Upper lobe of left lung (tissue), 6 donors: ENCODE measurements at regions not wholly inside any gene's neighbourhood (a gene's known extent, or its start where the extent isn't known, plus 50 kb on each side); places are given as distances from the start of the nearest gene placed in this dataset.

ENCODE experiments used
- ATAC-seq, 2 donors: fragments of 200-7000 bp; cut with Tn5 transposase; one replicate each; pipeline ENCODE4 v1.9.1; 2022; ENCODE audit warnings: mild to moderate bottlenecking in 2 of 2, moderate library complexity in 2 of 2; ENCODE audit not compliant: low FRiP score in 2 of 2
- DNase-seq, 2 donors: peaks; one replicate each; pipeline ENCODE4 v3.0.0-alpha.2; 2019 to 2020
- H3K27ac ChIP-seq, 4 donors: fragments of 200-600 bp; sonication (generic); one replicate each; pipeline ENCODE4 v1.5.1; 2016 to 2019
- H3K27me3 ChIP-seq, 4 donors: fragments of 200-600 bp; sonication (generic); one replicate each; pipeline ENCODE4 v1.5.1; 2017 to 2019
- H3K36me3 ChIP-seq, 4 donors: fragments of 200-600 bp; sonication (generic); one replicate each; pipeline ENCODE4 v1.5.1; 2016 to 2019
- H3K4me1 ChIP-seq, 4 donors: fragments of 200-600 bp; sonication (generic); one replicate each; pipeline ENCODE4 v1.5.1; 2018 to 2019
- H3K4me3 ChIP-seq, 4 donors: fragments of 200-600 bp; sonication (generic); one replicate each; pipeline ENCODE4 v1.5.1; 2017 to 2019; ENCODE audit warnings: mild to moderate bottlenecking in 2 of 4, moderate library complexity in 1 of 4
- H3K9me3 ChIP-seq, 4 donors: fragments of 200-600 bp; sonication (generic); one replicate each; pipeline ENCODE4 v1.5.1; 2018 to 2019
- CTCF ChIP-seq, 6 experiments: fragments of 450-650 bp in 4 of 6; fragments of 200-600 bp in 2 of 6; sonication (generic) in 2 of 6; IDR thresholded peaks; one replicate each; pipeline ENCODE4 v1.5.1; 2016 to 2019; ENCODE audit warnings: antibody characterized with exemption in 6 of 6
- EP300 ChIP-seq, 4 donors: sonication (generic); formaldehyde crosslinking; IDR thresholded peaks; one replicate each; pipeline ENCODE4 v1.5.1; 2017; ENCODE audit warnings: antibody characterized with exemption in 4 of 4, control low read depth in 2 of 4
- POLR2A ChIP-seq, 4 donors: fragments of 450-650 bp; IDR thresholded peaks; one replicate each; pipeline ENCODE4 v1.5.1; 2016 to 2017; ENCODE audit warnings: antibody characterized with exemption in 4 of 4, mild to moderate bottlenecking in 2 of 4
- POLR2AphosphoS5 ChIP-seq, 2 donors: sonication (generic); formaldehyde crosslinking; IDR thresholded peaks; one replicate each; pipeline ENCODE4 v1.5.1; 2017; ENCODE audit warnings: antibody characterized with exemption in 2 of 2
- WGBS, 2 donors: methylation state at CpG; one replicate each; pipeline ENCODE4 v1.1.5; 2017 to 2018; 5-methylcytosine and 5-hydroxymethylcytosine counted together
- donor health status: DM: no; HTN: no; CAD: no; lungs with moderate emphysema.
- donor health status: DM: no; HTN: yes; CAD: no; lungs with severe emphysema.

- TF ChIP-seq POLR2A (IDR thresholded peaks at IDR 0.05) (no peak), EP300 (IDR thresholded peaks at IDR 0.05) (no peak), CTCF (IDR thresholded peaks at IDR 0.05) (no peak), POLR2AphosphoS5 (IDR thresholded peaks at IDR 0.05) (no peak)
- Histone ChIP-seq H3K4me3 (no peak overlapping the region), H3K9me3 (no peaks in the 10 kb centered on the region), H3K27ac (no peak overlapping the region), H3K36me3 (no peaks in the 10 kb centered on the region), H3K4me1 (no peaks in the 10 kb centered on the region), H3K27me3 (no peaks in the 10 kb centered on the region)
- no peak for DNase-seq
- no peak for ATAC-seq
- 79 to 89% methylated on average over 2 of the region's 2 CpGs for WGBS, 2 donors
These were observed 167.0 kb downstream of the BCL11A start for GRCh38 chr2:60386436-60386835.

- no peaks in the 10 kb centered on the region for H3K4me1 ChIP-seq
- peak in 1 of 2 donors; percentile 64 for ATAC-seq
- 66 to 75% methylated on average over 5 of the region's 5 CpGs for WGBS, 2 donors
These were observed 167.8 kb downstream of the BCL11A start for GRCh38 chr2:60385648-60386047.

DNA sequence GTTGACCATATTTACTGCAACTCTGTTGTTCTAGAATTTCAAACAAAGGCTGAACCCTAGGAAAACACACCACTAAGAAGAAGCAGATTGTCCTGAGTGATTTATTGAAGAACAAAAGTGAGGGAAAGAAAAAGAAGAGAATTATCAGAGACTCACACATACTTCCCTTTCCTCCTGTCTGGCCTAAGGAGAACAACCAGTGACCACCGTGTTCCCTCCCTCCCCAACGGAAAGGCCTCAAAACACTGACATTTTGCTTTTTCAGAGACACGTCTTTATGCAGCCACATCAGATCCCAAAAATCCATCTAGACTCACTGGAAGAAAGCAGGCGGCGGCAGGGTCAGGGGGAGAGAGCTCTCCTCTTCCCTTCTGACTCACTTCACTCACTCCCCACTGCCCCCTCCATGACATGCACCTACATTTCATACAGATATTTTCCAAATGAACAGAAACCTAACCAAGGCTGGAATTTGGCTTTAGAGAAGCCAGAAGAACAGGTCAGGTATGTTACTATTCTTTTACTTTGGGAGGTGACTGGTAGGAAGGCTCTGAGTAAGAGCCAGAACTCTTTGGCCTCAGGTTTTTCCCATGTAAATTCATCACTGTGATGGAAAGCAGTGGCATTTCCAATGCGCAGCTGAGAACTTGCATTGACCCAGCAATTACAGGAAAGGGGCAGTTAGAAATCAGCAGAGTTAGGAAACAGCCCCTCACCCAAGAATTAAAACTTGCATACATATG lies 169.9 kb downstream of the BCL11A start:
- TF ChIP-seq CTCF (IDR thresholded peaks at IDR 0.05) (no peak), EP300 (IDR thresholded peaks at IDR 0.05) (no peak), POLR2A (IDR thresholded peaks at IDR 0.05) (no peak), POLR2AphosphoS5 (IDR thresholded peaks at IDR 0.05) (no peak)
- no peak overlapping the region for H3K27ac ChIP-seq
- no peaks in the 10 kb centered on the region for H3K36me3 ChIP-seq
- no peaks in the 10 kb centered on the region for H3K27me3 ChIP-seq
- ATAC-seq (no peak), DNase-seq (no peak)
- H3K9me3 ChIP-seq, result no peaks in the 10 kb centered on the region
- H3K4me3 ChIP-seq, result no peak overlapping the region
- H3K4me1 ChIP-seq, result no peaks in the 10 kb centered on the region
- WGBS, 2 donors, result 63 to 71% methylated on average over 6 of the region's 6 CpGs

More at GRCh38 chr2:60385648-60386047, 167.8 kb downstream of the BCL11A start:
- H3K27me3 ChIP-seq, result no peaks in the 10 kb centered on the region
- H3K9me3 ChIP-seq, result no peaks in the 10 kb centered on the region
- DNase-seq, result peak in 1 of 2 donors; percentile 39
- no peaks in the 10 kb centered on the region for H3K36me3 ChIP-seq
- TF ChIP-seq POLR2A (IDR thresholded peaks at IDR 0.05) (no peak), CTCF (IDR thresholded peaks at IDR 0.05) (no peak), POLR2AphosphoS5 (IDR thresholded peaks at IDR 0.05) (no peak), EP300 (IDR thresholded peaks at IDR 0.05) (no peak)
- no peak overlapping the region for H3K27ac ChIP-seq
- no peak overlapping the region for H3K4me3 ChIP-seq

- H3K27me3 ChIP-seq, result no peaks in the 10 kb centered on the region
- no peak overlapping the region for H3K4me3 ChIP-seq
- no peaks in the 10 kb centered on the region for H3K36me3 ChIP-seq
- DNase-seq (no peak), ATAC-seq (no peak)
- TF ChIP-seq EP300 (IDR thresholded peaks at IDR 0.05), result no peak
- TF ChIP-seq CTCF (IDR thresholded peaks at IDR 0.05), result no peak
- no peak for TF ChIP-seq POLR2AphosphoS5 (IDR thresholded peaks at IDR 0.05)
- TF ChIP-seq POLR2A (IDR thresholded peaks at IDR 0.05), result no peak
- H3K4me1 ChIP-seq, result no peaks in the 10 kb centered on the region
- whole genome bisulfite sequencing, 2 donors, result 80 to 88% methylated on average over 2 of the region's 2 CpGs
- no peak overlapping the region for H3K27ac ChIP-seq
- no peaks in the 10 kb centered on the region for H3K9me3 ChIP-seq
These were observed 173.0 kb downstream of the BCL11A start for GRCh38 chr2:60380411-60380810.

- 83 to 88% methylated on average over 2 of the region's 2 CpGs for WGBS, 2 donors
- DNase-seq (no peak), ATAC-seq (no peak)
- Histone ChIP-seq H3K27ac (no peak overlapping the region), H3K27me3 (no peaks in the 10 kb centered on the region), H3K9me3 (no peaks in the 10 kb centered on the region), H3K36me3 (no peaks in the 10 kb centered on the region), H3K4me3 (no peak overlapping the region), H3K4me1 (no peaks in the 10 kb centered on the region)
- TF ChIP-seq EP300 (IDR thresholded peaks at IDR 0.05) (no peak), POLR2AphosphoS5 (IDR thresholded peaks at IDR 0.05) (no peak), POLR2A (IDR thresholded peaks at IDR 0.05) (no peak), CTCF (IDR thresholded peaks at IDR 0.05) (no peak)
These were observed 173.8 kb downstream of the BCL11A start for GRCh38 chr2:60379684-60380083.
